Posterior cingulate gyrus (tissue), 11 donors: ENCODE measurements at regions not wholly inside any gene's neighbourhood (a gene's known extent, or its start where the extent isn't known, plus 50 kb on each side); places are given as distances from the start of the nearest gene placed in this dataset.

Source experiments
- DNase-seq, 10 donors: peaks; one replicate each; pipeline versions ENCODE4 v3.0.0 to v3.0.0-alpha.2; 2020 to 2021; ENCODE audit warnings: mixed read lengths in 3 of 10
- intact Hi-C: fragments of 100-400 bp; cut with DNase I; formaldehyde crosslinking; loops from one replicate; pipeline ENCODE4 v1.15.1; 2023

DNA sequence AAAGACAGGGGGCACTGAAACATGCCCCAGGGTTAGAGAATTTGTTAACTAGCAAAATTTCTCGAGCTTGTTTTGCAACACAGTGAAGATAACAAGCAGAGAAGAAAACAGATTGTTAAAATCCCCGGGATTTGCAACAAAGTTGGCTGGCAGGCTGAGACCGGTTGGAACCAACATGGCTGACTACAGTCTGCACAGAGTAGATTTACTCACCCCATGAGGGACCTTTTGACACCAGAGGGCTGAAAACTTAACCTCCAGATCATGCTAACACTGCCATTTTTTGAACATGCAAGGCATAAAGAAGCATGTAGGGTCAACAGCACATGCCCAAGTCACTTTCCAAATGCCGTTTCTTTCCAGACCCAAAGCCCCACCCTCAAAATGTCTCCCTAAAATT, 95.2 kb upstream of the TMEM26 start:
- intact Hi-C loops: no loop called here
- DNase-seq: no peak

DNA sequence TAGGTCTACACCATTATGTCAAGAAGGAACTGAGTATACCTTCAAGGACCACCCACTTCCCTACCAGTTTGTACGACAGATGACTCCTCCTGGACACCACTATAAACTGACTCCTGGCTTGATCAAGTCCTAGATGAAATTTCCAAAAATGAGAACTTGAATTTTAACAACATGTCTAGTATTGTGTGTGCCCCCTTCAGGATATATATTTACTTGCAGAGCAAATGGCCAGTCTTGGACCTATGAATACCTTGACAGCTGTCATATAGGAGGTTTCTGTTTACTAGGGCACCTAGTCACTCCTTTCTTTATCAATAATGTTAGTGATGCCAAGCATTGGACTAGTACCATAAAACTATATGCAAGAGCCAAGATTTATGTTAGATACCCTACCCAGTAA, 94.1 kb upstream of the TMEM26 start:
- DNase-seq: no peak
- intact Hi-C loops: no loop called here

DNA sequence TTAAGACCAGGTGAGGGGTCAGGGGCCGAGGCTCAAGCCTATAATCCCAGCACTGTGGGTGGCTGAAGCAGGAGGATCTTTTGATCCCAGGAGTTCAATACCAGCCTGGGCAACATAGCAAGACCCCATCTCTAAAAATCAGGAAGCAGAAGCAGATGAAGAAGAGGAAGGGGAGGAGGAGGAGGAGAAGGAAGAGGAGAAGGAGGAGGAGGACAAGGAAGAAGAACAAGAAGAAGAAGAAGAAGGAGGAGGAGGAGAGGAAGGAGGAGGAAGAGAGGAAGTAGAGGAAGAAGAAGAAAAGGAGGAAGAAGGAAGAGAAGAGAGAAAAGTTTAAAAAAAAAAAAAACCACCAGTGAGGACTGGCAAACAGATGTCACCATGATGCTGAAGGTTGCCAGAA, 92.0 kb upstream of the TMEM26 start:
- DNase-seq: no peak
- intact Hi-C loops: no loop called here

DNA sequence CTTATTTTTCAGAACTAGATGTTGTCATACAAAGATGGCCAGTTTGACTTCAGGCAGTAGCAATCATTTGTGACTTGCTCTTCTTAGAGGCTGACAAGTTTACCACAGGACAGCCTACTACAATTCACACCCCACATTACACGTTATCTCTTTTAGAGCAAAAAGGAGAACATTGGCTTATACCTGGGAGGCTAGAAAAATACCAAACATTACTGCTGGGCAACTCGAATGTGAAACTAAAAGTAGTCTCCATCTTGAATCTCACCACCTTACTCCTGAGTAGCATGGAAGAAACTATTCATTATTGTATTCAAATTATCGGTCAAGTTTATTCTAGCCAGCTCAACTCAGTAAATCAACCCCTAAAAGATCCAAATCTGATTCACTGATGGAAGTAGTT, 90.7 kb upstream of the TMEM26 start:
- intact Hi-C loops: no loop called here
- no peak for DNase-seq

DNA sequence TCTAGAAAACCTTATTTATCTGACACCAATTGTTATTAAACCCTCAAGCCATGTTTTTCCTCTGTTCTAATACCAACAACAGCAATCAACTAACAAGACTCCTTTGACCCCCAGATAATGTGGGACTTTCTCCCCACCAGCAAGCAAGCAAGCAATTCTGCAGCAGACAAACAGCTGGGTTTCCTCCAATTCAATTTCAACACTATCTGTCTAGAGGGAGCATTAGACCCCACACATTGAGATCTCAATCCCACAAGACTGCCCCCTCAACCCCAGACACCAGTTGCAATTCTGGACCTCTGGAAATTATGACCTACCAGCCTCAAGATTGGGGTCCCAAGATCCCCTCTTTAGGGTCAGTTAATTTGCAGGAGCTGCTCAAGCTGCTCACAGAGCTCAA, 89.4 kb upstream of the TMEM26 start:
- no peak for DNase-seq
- intact Hi-C loops: no loop called here

DNA sequence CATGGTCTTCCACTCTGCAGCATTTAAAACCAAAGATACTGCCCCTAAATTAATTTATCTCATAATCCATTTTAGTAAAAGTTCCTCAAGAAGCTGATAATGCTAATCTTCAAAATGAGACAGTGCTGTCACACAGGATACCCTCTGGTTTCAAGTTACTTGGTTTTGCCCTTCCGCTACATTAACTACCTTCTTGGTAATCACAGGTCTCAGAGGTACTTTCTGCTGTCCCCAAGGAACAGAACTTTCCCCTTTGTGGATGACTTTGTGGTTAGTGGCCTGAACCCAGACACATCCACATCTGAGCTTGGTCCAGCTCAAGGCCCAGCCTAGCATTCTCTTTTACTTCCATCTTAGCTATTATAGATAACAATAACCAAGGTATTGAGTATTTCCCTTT, 88.8 kb upstream of the TMEM26 start:
- intact Hi-C loops: no loop called here
- DNase-seq: no peak

DNA sequence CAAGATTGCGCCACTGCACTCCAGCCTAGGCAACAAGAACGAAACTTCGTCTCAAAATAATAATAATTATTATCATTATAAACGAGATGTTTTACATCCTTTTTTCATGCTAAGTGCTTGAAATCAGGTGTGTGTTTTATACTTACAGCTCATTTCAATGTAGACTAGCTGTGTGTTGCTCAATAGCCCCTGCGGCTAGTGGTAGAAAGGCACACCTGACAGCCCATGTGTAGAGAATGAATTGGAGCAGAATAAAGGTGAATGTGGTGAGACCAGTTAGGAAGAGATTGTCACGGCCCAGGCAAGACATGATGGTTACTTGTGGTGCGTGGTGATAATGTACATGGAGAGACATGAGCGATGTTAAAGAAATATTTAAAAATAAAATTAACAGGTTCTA, 86.7 kb upstream of the TMEM26 start:
- intact Hi-C loops: no loop called here
- no peak for DNase-seq

DNA sequence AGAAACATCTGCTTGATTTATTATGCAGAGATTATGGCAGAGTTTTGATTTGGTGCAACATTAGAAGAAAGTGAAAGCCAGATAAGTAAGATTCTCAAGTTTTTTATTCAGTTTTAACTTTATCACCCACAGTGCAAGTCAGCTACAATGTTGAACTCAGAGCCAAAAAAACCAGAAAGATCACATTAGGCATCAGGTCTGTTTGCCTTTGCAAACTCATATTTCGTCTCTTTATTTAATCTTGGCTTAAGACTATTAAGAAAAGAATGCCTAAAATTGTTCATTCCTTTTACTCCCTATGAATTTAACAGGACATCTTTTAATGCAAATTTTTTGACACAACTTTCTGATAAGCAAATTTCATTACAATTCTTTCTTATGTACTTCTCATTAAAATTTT, 76.0 kb upstream of the TMEM26 start:
- intact Hi-C loops: no loop called here

DNA sequence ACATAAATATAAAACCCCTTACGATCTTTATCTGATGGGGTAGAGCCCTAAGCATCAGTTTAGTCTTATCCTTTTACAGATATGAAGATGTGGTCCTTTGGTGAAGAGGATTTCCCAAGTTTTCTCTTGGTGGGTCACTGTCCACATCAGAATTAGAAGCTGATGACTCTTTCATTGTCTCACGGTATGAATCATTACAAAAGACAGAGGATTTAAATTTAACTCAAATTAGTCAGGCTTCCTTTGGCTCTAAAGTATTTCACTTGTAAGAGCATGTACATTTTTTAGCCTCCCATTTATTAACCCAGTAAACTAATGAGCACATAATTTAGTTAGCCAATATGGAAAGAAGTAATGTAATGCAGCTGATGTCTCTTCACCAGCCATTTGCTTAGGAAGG, 49.9 kb upstream of the TMEM26 start:
- DNase-seq: no peak
- intact Hi-C loops: no loop called here

More for the DNA sequence above, 76.0 kb upstream of the TMEM26 start:
- no peak for DNase-seq
